Calu3 (cell line): ENCODE measurements at regions not wholly inside any gene's neighbourhood (a gene's known extent, or its start where the extent isn't known, plus 50 kb on each side); places are given as distances from the start of the nearest gene placed in this dataset.

Source experiments
- BruUV-seq: library from RNA; stranded (reverse); fragments of 400-500 nt; replicated peaks from 2 replicates; lab custom pipeline; 2021; lab: Mats Ljungman, UMichigan
- CTCF ChIA-PET: fragments of 300-600 bp; sonication (Branson Sonifier 250); formaldehyde crosslinking; loops from one replicate; lab custom pipeline; 2022; ENCODE audit warnings: antibody characterized with exemption; lab: Charles Lee
- DNase-seq: peaks from one replicate; pipeline ENCODE4 v3.0.0; 2022
- H3K27ac Mint-ChIP-seq: one replicate; pipeline ENCODE4 v1.8.0; 2022; ENCODE audit warnings: mixed read lengths; ENCODE audit not compliant: unreplicated experiment
- H3K27me3 Mint-ChIP-seq: one replicate; pipeline ENCODE4 v1.8.0; 2022; ENCODE audit warnings: mixed read lengths; ENCODE audit not compliant: unreplicated experiment
- H3K36me3 Mint-ChIP-seq: one replicate; pipeline ENCODE4 v1.8.0; 2022; ENCODE audit warnings: mild to moderate bottlenecking, moderate library complexity, mixed read lengths; ENCODE audit not compliant: insufficient read depth, unreplicated experiment
- H3K4me1 Mint-ChIP-seq: one replicate; pipeline ENCODE4 v1.8.0; 2022; ENCODE audit warnings: mild to moderate bottlenecking, low read depth, mixed read lengths; ENCODE audit not compliant: unreplicated experiment
- H3K4me3 Mint-ChIP-seq: one replicate; pipeline ENCODE4 v1.8.0; 2022; ENCODE audit warnings: mild to moderate bottlenecking, low read depth, moderate library complexity, mixed read lengths; ENCODE audit not compliant: unreplicated experiment
- H3K9me3 Mint-ChIP-seq: one replicate; pipeline ENCODE4 v1.8.0; 2022; ENCODE audit warnings: low read depth, mixed read lengths; ENCODE audit not compliant: unreplicated experiment
- CTCF ChIP-seq: fragments of 200-600 bp; IDR thresholded peaks from one replicate; pipeline ENCODE4 v1.8.0; 2022; ENCODE audit warnings: antibody characterized with exemption; ENCODE audit not compliant: unreplicated experiment
- intact Hi-C: fragments of 100-400 bp; cut with micrococcal nuclease; formaldehyde crosslinking; loops from one replicate; pipeline ENCODE4 v1.10.0; 2022; ENCODE audit not compliant: unreplicated experiment

- CTCF ChIA-PET, result no interaction called here
- H3K9me3 Mint-ChIP-seq, result no peaks in the 10 kb centered on the region
- H3K36me3 Mint-ChIP-seq, result no peaks in the 10 kb centered on the region
- no peak for TF ChIP-seq CTCF
- no peak overlapping the region for H3K27ac Mint-ChIP-seq
- intact Hi-C loops, result no loop called here
- BruUV-seq, result no TSS peak
- H3K27me3 Mint-ChIP-seq, result no peaks in the 10 kb centered on the region
- no peak for DNase-seq
- H3K4me3 Mint-ChIP-seq, result no peak overlapping the region
- peaks cover 12% of the 10 kb centered on the region for H3K4me1 Mint-ChIP-seq
Measured at GRCh38 chr4:74858921-74859562, 64.7 kb upstream of the BTC start.

- TF ChIP-seq CTCF, result no peak
- Mint-ChIP-seq H3K4me3 (no peak overlapping the region), H3K36me3 (no peaks in the 10 kb centered on the region), H3K27me3 (no peaks in the 10 kb centered on the region), H3K27ac (no peak overlapping the region), H3K4me1 (peaks cover 7% of the 10 kb centered on the region), H3K9me3 (no peaks in the 10 kb centered on the region)
- intact Hi-C loops, result no loop called here
- BruUV-seq, result no TSS peak
- CTCF ChIA-PET, result no interaction called here
- no peak for DNase-seq
Measured at GRCh38 chr4:74855879-74856278, 61.6 kb upstream of the BTC start.

- Mint-ChIP-seq H3K27ac (no peak overlapping the region), H3K9me3 (no peaks in the 10 kb centered on the region), H3K36me3 (no peaks in the 10 kb centered on the region), H3K27me3 (peaks cover 28% of the 10 kb centered on the region), H3K4me3 (no peak overlapping the region), H3K4me1 (peaks cover 9% of the 10 kb centered on the region)
- BruUV-seq, result no TSS peak
- CTCF ChIA-PET, result no interaction called here
- DNase-seq, result no peak
- no peak for TF ChIP-seq CTCF
- intact Hi-C loops, result no loop called here
Measured at GRCh38 chr4:74848774-74849173, 54.5 kb upstream of the BTC start.

- Mint-ChIP-seq H3K4me1 (peaks cover 9% of the 10 kb centered on the region), H3K9me3 (no peaks in the 10 kb centered on the region), H3K27me3 (peaks cover 34% of the 10 kb centered on the region), H3K27ac (no peak overlapping the region), H3K4me3 (no peak overlapping the region), H3K36me3 (no peaks in the 10 kb centered on the region)
- no peak for DNase-seq
- intact Hi-C loops, result no loop called here
- BruUV-seq, result no TSS peak
- no peak for TF ChIP-seq CTCF
- CTCF ChIA-PET, result no interaction called here
Measured at GRCh38 chr4:74845834-74846233, 51.5 kb upstream of the BTC start.
